T-helper 17 cell (primary cell): ENCODE measurements at regions not wholly inside any gene's neighbourhood (a gene's known extent, or its start where the extent isn't known, plus 50 kb on each side); places are given as distances from the start of the nearest gene placed in this dataset.
"Not testable (repeated sequence)": the region's sequence is repeated elsewhere in the genome, so short reads cannot be mapped to it uniquely, and the experiment has no call there.

ENCODE experiments used
- ATAC-seq: fragments of 150-1000 bp; cut with Tn5 transposase; 2 replicates; pipeline ENCODE4 v1.10.0; 2021; ENCODE audit warnings: mild to moderate bottlenecking, moderate library complexity
- DNase-seq, 3 donors: peaks; one replicate each; pipeline versions ENCODE4 v3.0.0 to v3.0.0-alpha.2; 2020 to 2021
- H3K9me3 ChIP-seq: one replicate; pipeline ENCODE4 v1.7.0; 2013; ENCODE audit warnings: low read length, mild to moderate bottlenecking; ENCODE audit not compliant: control insufficient read depth, poor library complexity, severe bottlenecking
- H3K27ac Mint-ChIP-seq: one replicate; pipeline ENCODE4 v1.8.0; 2022; ENCODE audit warnings: mild to moderate bottlenecking, moderate library complexity, mixed read lengths
- H3K27me3 Mint-ChIP-seq: one replicate; pipeline ENCODE4 v1.8.0; 2022; ENCODE audit warnings: mixed read lengths
- H3K36me3 Mint-ChIP-seq: one replicate; pipeline ENCODE4 v1.8.0; 2022; ENCODE audit warnings: low read depth, mixed read lengths
- H3K4me1 Mint-ChIP-seq: one replicate; pipeline ENCODE4 v1.8.0; 2022; ENCODE audit warnings: mild to moderate bottlenecking, mixed read lengths
- H3K4me3 Mint-ChIP-seq: one replicate; pipeline ENCODE4 v1.8.0; 2022; ENCODE audit warnings: mild to moderate bottlenecking, moderate library complexity, mixed read lengths

DNA sequence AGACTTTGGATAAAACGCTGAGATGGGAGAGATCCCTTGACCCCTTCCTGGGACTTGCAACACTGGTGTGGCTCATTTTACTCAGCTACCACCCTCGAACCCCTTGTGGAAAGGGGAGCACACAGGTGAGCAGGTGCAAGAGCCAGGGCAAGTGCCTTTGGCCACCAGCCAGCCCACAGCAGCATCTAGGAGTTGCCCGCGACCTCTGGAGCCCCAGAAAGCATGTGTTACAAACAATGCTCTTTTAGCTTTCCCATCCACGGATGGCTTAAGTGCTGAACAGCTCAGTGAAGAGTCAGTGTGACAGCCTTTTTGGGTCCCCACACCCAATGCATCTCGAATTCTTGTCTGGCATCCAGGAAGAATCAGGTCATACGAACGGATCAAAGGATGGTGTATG lies 197.8 kb downstream of the MEMO1 start:
- ATAC-seq (no peak), DNase-seq (no peak)
- Mint-ChIP-seq H3K27ac (peak overlapping the region; percentile 87), H3K27me3 (no peaks in the 10 kb centered on the region), H3K4me1 (peaks cover 12% of the 10 kb centered on the region), H3K36me3 (no peaks in the 10 kb centered on the region), H3K4me3 (no peak overlapping the region)
- no peaks in the 10 kb centered on the region for H3K9me3 ChIP-seq

DNA sequence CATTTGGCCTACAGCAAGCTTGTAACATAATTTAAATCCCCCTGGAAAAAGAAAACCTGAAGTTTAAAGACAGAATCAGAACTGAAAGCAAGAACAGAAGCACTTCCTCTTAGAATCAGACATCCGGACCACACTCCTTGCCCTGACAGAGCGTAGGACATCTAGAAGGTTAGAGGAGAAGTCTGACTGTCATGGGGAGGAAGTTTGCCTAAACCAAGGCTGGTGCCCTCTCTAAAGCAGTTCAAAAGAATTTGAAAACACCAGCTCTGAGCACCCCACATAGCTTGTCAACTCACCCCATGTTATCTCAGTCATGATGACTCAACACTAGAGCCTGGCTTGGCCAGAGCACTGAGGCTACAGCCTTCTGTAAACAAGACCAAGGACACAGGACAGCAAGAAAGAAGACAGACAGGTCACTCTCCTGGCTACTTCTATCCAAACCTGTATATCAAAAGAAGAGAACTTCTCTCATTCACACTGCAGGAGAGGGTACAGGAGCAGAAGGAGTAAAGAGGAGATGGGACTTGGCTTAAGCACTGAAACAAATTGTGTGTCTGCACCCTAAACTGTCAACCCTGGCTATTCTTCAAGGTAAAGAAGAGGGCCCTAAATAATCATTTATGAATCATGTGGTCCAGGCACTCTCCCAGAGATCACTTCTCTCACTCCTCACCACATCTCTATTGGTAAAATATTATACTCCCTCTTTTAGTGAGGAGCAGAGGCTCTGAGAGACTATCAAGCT lies 198.6 kb downstream of the MEMO1 start:
- Mint-ChIP-seq H3K36me3 (no peaks in the 10 kb centered on the region), H3K4me3 (peak overlapping the region; percentile 60), H3K27me3 (no peaks in the 10 kb centered on the region), H3K4me1 (peaks cover 12% of the 10 kb centered on the region), H3K27ac (peak overlapping the region; percentile 87)
- H3K9me3 ChIP-seq = no peaks in the 10 kb centered on the region
- ATAC-seq (peak; percentile 68), DNase-seq (no peak)

DNA sequence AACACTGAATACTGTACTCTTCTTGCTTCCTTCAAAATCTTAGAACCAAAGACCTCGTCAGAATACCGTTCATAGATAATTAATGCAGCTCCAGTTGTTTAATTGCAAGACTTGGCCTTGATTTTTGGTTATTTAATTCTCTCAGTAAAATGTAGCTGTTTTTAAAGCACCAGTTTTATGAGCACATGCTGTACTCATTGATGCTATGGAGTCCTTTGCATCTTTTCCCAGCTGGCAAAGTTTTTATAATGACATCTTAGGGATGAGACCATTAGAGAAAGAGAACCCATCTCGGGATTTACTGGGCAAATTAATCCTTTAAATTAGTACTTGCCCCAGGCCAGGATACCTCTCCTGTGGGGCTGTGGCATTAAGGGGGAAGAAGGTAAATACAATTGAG lies 199.3 kb downstream of the MEMO1 start:
- Mint-ChIP-seq H3K4me3 (no peak overlapping the region), H3K27me3 (no peaks in the 10 kb centered on the region), H3K36me3 (no peaks in the 10 kb centered on the region), H3K4me1 (peaks cover 12% of the 10 kb centered on the region), H3K27ac (peak overlapping the region; percentile 87)
- ATAC-seq (no peak), DNase-seq (no peak)
- no peaks in the 10 kb centered on the region for H3K9me3 ChIP-seq

DNA sequence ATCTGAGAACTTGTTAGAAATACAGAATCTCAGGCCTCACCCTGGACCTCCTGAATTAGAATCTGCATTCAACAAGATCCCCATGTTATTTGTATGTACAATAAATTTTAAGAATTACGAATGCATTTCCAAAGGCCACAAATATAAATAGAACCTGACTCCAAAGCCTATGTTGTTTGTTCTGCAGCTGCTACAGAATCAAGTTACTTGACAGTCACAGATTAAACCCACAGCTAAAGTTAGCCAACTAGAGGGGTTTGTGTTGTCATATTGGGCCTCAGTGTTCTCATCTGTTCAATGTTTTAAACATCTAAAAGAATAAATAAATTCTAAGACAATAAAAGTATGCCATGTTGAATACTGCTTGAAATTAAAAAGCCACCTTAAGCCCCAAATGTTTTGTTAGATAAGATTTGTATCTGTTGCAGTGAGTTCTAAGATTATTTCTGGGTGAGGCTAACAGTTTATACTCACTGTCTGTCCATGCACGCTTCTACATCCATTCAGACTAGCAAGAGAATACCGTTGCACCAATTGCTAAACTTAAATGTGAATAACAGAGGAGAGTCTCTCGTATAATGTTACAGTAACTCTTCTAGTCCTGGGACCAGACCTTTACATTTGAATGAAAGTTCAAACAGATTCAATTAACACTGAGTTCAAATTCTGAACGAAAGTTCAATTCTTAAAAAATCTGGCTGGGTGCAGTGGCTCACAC lies 200.4 kb downstream of the MEMO1 start:
- ATAC-seq (no peak), DNase-seq (no peak)
- Mint-ChIP-seq H3K4me1 (peaks cover 12% of the 10 kb centered on the region), H3K27ac (peak overlapping the region; percentile 87), H3K36me3 (no peaks in the 10 kb centered on the region), H3K4me3 (no peak overlapping the region), H3K27me3 (peaks cover 5% of the 10 kb centered on the region)
- H3K9me3 ChIP-seq = no peaks in the 10 kb centered on the region

DNA sequence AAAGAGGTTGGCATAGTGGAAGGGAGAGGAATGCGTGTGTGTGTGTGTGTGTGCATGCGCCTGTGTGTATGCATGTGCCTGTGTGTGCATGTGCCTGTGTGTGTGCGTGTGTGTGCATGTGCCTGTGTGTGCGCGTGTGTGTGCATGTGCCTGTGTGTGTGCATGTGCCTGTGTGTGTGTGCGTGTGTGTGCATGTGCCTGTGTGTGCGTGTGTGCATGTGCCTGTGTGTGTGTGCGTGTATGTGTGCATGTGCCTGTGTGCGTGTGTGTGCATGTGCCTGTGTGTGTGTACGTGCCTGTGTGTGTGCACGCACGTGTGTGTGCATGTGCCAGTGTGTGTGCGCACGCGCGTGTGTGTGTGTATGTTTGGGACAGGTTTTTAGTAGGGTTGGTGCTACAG lies 205.1 kb downstream of the MEMO1 start:
- Mint-ChIP-seq H3K4me3 (no peak overlapping the region), H3K27ac (no peak overlapping the region), H3K4me1 (no peaks in the 10 kb centered on the region), H3K36me3 (no peaks in the 10 kb centered on the region), H3K27me3 (peaks cover 5% of the 10 kb centered on the region)
- ATAC-seq (no peak), DNase-seq (no peak)
- no peaks in the 10 kb centered on the region for H3K9me3 ChIP-seq

DNA sequence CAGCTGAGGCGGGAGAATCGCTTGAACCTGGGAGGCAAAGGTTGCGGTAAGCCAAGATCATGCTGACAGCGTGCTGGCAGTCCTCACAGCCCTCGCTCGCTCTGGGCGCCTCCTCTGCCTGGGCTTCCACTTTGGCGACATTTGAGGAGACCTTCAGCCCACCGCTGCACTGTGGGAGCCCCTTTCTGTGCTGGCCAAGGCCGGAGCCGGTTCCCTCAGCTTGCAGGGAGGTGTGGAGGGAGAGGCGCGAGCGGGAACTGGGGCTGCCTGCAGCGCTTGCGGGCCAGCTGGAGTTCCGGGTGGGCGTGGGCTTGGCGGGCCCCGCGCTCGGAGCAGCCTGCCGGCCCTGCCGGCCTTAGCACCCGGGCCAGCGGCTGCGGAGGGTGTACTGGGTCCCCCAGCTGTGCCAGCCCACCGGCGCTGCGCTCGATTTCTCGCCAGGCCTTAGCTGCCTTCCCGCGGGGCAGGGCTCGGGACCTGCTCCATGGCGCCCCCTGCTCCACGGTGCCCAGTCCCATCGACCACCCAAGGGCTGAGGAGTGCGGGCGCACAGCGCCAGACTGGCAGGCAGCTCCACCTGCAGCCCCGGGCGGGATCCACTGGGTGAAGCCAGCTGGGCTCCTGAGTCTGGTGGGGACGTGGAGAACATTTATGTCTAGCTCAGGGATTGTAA lies 207.2 kb downstream of the MEMO1 start:
- H3K4me3 Mint-ChIP-seq, DNase-seq, H3K27me3 Mint-ChIP-seq, ATAC-seq, H3K36me3 Mint-ChIP-seq, H3K27ac Mint-ChIP-seq, H3K9me3 ChIP-seq, H3K4me1 Mint-ChIP-seq: not testable (repeated sequence)

DNA sequence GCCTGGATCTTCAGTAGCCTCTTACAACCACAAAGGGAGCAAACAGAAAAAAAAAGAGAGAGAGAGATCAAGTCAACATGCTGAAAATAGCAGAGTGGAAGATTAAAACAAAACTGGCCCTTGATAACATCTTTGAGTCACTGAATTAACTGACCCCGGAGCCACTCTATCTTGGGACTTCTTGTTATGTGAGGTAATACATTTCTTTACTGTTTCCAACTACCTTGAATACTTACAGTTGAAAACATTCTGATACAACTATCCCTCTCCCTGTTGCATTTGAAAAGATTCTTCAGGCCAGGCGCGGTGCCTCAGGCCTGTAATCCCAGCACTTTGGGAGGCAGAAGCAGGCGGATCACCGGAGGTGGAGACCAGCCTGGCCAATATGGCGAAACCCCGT lies 208.1 kb downstream of the MEMO1 start:
- DNase-seq (no peak), ATAC-seq (no peak)
- no peaks in the 10 kb centered on the region for H3K9me3 ChIP-seq
- Mint-ChIP-seq H3K27me3 (peaks cover 5% of the 10 kb centered on the region), H3K4me1 (no peaks in the 10 kb centered on the region), H3K27ac (no peak overlapping the region), H3K36me3 (no peaks in the 10 kb centered on the region), H3K4me3 (no peak overlapping the region)

DNA sequence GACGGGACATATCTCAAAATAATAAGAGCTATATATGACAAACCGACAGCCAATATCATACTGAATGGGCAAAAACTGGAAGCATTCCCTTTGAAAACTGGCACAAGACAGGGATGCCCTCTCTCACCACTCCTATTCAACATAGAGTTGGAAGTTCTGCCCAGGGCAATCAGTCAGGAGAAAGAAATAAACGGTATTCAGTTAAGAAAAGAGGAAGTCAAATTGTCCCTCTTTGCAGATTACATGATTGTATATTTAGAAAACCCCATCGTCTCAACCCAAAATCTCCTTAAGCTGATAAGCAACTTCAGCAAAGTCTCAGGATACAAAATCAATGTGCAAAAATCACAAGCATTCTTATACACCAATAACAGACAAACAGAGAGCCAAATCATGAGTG lies 211.5 kb downstream of the MEMO1 start:
- not testable (repeated sequence) for H3K4me3 Mint-ChIP-seq, H3K4me1 Mint-ChIP-seq, H3K36me3 Mint-ChIP-seq, ATAC-seq, H3K9me3 ChIP-seq, H3K27me3 Mint-ChIP-seq, H3K27ac Mint-ChIP-seq, DNase-seq

DNA sequence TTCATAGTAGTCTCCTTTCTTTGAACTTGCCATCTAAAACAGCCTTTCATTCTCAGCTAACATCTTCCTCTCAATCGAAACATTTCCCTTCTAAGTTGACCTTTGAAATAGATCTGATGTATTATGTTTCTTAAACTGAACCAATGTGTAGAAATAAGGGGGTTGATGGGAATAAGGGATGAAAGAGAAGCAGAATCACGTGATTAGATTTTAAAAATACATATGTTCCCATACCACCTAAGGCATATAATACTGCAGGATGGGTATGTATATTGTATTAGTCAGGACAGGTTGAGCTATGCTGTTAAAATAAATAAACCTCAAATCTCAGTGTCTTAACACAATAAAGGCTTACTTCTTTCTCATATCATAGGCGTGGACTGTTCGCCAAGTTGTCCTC lies 207.5 kb upstream of the SRD5A2 start:
- Mint-ChIP-seq H3K27me3 (peaks cover 12% of the 10 kb centered on the region), H3K4me3 (no peak overlapping the region), H3K36me3 (peaks cover 2% of the 10 kb centered on the region), H3K4me1 (no peaks in the 10 kb centered on the region), H3K27ac (no peak overlapping the region)
- no peaks in the 10 kb centered on the region for H3K9me3 ChIP-seq
- no peak for DNase-seq
- ATAC-seq = no peak

DNA sequence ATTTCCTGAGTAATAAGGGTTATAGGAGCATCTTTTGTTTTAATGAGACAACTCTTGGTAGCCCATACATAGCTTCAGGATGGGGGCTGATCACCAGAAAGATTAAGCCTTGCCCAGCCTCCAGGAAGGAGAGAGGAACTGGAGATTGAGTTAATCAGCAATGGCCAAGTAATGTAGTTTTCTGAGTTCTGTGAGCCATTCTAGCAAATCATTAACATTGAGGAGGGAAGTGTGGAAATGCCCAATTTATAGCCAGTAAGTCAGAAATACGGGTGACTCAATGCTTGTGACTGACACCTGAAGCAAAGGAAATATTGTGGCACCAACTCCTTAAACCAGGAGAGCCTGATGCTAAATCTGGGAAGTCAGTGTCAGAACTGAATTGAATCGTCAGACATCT lies 205.1 kb upstream of the SRD5A2 start:
- ATAC-seq (no peak), DNase-seq (no peak)
- peaks cover 12% of the 10 kb centered on the region for H3K27me3 Mint-ChIP-seq
- H3K9me3 ChIP-seq = no peaks in the 10 kb centered on the region
- H3K4me1 Mint-ChIP-seq = no peaks in the 10 kb centered on the region
- H3K27ac Mint-ChIP-seq = no peak overlapping the region
- H3K4me3 Mint-ChIP-seq = no peak overlapping the region
- H3K36me3 Mint-ChIP-seq = peaks cover 2% of the 10 kb centered on the region

DNA sequence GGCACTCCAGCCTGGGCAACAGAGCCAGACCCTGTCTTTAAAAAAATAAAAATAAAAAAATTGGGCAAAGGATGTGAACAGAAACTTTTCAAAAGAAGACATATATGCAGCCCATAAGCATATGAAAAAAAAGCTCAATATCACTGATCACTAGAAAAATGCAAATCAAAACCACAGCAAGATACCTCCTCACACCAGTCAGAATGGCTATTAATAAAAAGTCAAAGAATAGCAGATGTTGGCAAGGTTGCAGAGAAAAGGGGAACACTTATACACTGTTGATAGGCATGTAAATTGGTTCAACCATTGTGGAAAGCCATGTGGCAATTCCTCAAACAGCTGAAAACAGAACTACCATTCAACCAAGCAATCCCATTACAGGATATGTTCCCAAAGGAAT lies 204.1 kb upstream of the SRD5A2 start:
- ATAC-seq = no peak

DNA sequence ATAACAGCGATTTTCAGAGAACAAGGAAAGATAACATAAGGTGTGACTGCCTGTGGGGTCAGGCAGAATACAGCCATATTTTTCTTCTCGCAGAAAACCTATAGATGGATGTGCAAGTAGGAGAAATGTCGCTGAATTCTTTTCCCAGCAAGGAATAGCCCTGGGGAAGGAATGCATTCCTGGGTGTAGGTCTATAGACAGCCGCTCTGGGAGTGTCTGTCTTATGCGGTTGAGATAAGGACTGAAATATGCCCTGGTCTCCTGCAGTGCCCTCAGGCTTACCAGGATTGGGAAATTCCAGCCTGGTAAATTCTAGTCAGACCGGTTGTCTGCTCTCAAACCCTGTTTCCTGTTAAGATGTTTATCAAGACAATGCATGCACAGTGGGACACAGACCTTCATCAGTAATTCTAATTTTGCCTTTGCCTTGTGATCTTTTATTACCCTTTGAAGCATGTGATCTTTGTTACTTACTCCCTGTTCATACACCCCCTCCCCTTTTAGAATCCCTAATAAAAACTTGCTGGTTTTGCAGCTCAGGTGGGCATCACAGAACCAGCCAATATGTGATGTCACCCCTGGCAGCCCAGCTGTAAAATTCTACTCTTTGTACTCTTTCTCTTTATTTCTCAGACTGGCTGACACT lies 202.8 kb upstream of the SRD5A2 start:
- DNase-seq, H3K27me3 Mint-ChIP-seq, H3K4me3 Mint-ChIP-seq, ATAC-seq, H3K36me3 Mint-ChIP-seq, H3K4me1 Mint-ChIP-seq, H3K9me3 ChIP-seq, H3K27ac Mint-ChIP-seq: not testable (repeated sequence)

More for the DNA sequence above, 204.1 kb upstream of the SRD5A2 start:
- H3K27ac Mint-ChIP-seq = no peak overlapping the region
- H3K4me3 Mint-ChIP-seq = no peak overlapping the region
- peaks cover 2% of the 10 kb centered on the region for H3K36me3 Mint-ChIP-seq
- H3K27me3 Mint-ChIP-seq = peaks cover 12% of the 10 kb centered on the region
- no peak for DNase-seq
- H3K9me3 ChIP-seq = no peaks in the 10 kb centered on the region
- H3K4me1 Mint-ChIP-seq = no peaks in the 10 kb centered on the region

DNA sequence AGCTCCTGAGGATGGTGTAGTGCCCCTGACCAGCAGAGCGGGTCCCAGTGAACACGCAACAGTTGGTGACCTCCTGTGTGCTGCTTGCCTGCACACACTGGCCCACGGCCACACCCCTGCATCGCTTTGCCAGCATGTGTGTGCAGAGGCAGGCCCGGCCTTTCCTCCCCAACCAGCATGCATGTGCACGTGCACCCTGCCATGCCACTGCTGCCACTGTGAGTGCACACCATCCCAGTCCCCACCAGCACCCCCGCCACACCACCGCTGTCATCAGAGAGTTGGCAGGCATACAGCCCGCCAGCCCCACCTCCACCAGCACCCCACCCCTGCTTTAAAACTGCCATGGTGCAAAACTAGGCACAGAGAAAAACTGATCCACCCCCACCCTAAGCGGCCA lies 197.4 kb upstream of the SRD5A2 start:
- Mint-ChIP-seq H3K27ac (no peak overlapping the region), H3K4me1 (no peaks in the 10 kb centered on the region), H3K4me3 (no peak overlapping the region), H3K27me3 (peaks cover 9% of the 10 kb centered on the region), H3K36me3 (no peaks in the 10 kb centered on the region)
- DNase-seq (no peak), ATAC-seq (no peak)
- H3K9me3 ChIP-seq = no peaks in the 10 kb centered on the region
